ENCODE measurements at regions not wholly inside any gene's neighbourhood (a gene's known extent, or its start where the extent isn't known, plus 50 kb on each side); places are given as distances from the start of the nearest gene placed in this dataset.

DNA sequence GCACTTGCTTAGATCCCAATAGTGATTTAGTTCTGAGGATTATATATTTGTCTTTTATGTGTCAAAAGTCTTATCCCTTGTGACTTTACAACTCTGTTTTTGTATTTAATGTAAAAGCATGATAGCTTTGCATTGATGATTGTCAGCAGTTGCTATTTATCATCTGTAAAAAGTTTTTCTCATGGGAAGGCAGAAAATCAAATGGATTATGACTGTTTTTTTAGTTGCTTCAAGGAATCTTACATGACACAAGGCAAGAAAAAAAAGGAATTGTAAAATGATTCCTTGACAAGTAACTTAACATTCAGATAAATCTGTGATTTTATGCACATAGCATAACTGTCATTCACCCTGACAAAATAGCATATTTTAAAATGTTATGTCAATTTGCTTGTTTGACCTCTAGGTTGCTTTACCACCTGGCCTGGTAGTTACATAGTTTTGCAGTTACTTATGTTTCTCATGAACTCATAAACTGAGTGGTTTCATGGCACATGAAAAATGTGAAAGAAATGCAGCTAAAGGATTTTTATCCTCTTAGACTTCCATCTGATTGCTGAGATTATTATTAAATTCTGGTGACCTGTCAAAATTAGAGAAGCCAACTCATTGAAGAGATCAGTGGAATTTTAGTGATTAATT, 622.6 kb downstream of the ADGRL2 start:
- CTCF ChIA-PET, result no interaction called here
- Mint-ChIP-seq H3K27ac (no peak overlapping the region), H3K4me1 (peaks cover 5% of the 10 kb centered on the region), H3K36me3 (no peaks in the 10 kb centered on the region), H3K9me3 (no peaks in the 10 kb centered on the region), H3K4me3 (no peak overlapping the region), H3K27me3 (ENCODE audit: low read depth) (no peaks in the 10 kb centered on the region)
- no peak for TF ChIP-seq IRF1 (CRISPR knock-in tag; IDR thresholded peaks at IDR 0.05)
- DNase-seq (ENCODE audit: low spot score), result no peak
- POLR2A ChIA-PET, result no interaction called here
- no peak for ATAC-seq

DNA sequence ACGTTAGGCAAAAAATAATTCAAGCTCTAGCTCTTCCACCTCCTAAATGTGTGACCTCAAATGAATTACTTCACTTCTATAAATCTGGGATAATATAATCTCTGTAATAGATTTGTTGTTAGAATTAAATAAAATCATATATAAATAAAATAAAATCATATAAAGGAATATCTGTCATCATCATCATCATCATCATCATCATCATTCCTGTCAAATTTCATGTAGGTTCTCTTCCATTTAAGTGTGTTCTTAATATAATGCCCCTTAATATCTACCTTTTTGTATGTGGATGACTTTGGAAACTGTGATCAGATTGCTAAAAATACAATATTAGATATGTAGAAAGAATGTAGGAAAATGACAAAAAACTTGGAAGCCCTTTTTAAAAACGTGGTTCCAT, 621.0 kb downstream of the ADGRL2 start:
- DNase-seq (ENCODE audit: low spot score) (no peak), ATAC-seq (no peak)
- no peak for TF ChIP-seq SP1 (CRISPR knock-in tag; conservative IDR thresholded peaks at IDR 0.05)
- no peak for TF ChIP-seq ZNF317 (CRISPR knock-in tag; IDR thresholded peaks at IDR 0.05; ENCODE audit: borderline replicate concordance, low read depth)
- no peak for TF ChIP-seq NR2C2 (CRISPR knock-in tag; IDR thresholded peaks at IDR 0.05)
- TF ChIP-seq, protein P1, sequence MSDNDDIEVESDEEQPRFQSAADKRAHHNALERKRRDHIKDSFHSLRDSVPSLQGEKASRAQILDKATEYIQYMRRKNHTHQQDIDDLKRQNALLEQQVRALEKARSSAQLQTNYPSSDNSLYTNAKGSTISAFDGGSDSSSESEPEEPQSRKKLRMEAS (CRISPR knock-in tag; IDR thresholded peaks at IDR 0.05), result no peak
- no peak for TF ChIP-seq PRRX2 (CRISPR knock-in tag; IDR thresholded peaks at IDR 0.05)
- TF ChIP-seq ZNF425 (CRISPR knock-in tag; conservative IDR thresholded peaks at IDR 0.05), result no peak
- TF ChIP-seq, protein P2, sequence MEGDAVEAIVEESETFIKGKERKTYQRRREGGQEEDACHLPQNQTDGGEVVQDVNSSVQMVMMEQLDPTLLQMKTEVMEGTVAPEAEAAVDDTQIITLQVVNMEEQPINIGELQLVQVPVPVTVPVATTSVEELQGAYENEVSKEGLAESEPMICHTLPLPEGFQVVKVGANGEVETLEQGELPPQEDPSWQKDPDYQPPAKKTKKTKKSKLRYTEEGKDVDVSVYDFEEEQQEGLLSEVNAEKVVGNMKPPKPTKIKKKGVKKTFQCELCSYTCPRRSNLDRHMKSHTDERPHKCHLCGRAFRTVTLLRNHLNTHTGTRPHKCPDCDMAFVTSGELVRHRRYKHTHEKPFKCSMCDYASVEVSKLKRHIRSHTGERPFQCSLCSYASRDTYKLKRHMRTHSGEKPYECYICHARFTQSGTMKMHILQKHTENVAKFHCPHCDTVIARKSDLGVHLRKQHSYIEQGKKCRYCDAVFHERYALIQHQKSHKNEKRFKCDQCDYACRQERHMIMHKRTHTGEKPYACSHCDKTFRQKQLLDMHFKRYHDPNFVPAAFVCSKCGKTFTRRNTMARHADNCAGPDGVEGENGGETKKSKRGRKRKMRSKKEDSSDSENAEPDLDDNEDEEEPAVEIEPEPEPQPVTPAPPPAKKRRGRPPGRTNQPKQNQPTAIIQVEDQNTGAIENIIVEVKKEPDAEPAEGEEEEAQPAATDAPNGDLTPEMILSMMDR (IDR thresholded peaks at IDR 0.05), result no peak
- TF ChIP-seq ZBTB21 (CRISPR knock-in tag; IDR thresholded peaks at IDR 0.05; ENCODE audit: borderline replicate concordance), result no peak
- no peak for TF ChIP-seq OVOL2 (CRISPR knock-in tag; IDR thresholded peaks at IDR 0.05; ENCODE audit: borderline replicate concordance)
- no peak for TF ChIP-seq NFE2L1 (CRISPR knock-in tag; IDR thresholded peaks at IDR 0.05)
- TF ChIP-seq, protein P3, sequence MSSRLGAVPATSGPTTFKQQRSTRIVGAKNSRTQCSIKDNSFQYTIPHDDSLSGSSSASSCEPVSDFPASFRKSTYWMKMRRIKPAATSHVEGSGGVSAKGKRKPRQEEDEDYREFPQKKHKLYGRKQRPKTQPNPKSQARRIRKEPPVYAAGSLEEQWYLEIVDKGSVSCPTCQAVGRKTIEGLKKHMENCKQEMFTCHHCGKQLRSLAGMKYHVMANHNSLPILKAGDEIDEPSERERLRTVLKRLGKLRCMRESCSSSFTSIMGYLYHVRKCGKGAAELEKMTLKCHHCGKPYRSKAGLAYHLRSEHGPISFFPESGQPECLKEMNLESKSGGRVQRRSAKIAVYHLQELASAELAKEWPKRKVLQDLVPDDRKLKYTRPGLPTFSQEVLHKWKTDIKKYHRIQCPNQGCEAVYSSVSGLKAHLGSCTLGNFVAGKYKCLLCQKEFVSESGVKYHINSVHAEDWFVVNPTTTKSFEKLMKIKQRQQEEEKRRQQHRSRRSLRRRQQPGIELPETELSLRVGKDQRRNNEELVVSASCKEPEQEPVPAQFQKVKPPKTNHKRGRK (CRISPR knock-in tag; IDR thresholded peaks at IDR 0.05; ENCODE audit: borderline replicate concordance), result no peak
- no peak for TF ChIP-seq ZNF138 (CRISPR knock-in tag; conservative IDR thresholded peaks at IDR 0.05)
- TF ChIP-seq AFF4 (CRISPR knock-in tag; IDR thresholded peaks at IDR 0.05; ENCODE audit: borderline replicate concordance), result no peak
- TF ChIP-seq GABPB1 (CRISPR knock-in tag; IDR thresholded peaks at IDR 0.05), result no peak
- TF ChIP-seq ETV6 (CRISPR knock-in tag; IDR thresholded peaks at IDR 0.05), result no peak
- no peak for TF ChIP-seq CREM (CRISPR knock-in tag; IDR thresholded peaks at IDR 0.05)
- TF ChIP-seq PRDM15 (CRISPR knock-in tag; IDR thresholded peaks at IDR 0.05), result no peak
- no peak for TF ChIP-seq TP53 (CRISPR knock-in tag; IDR thresholded peaks at IDR 0.05)
- TF ChIP-seq ZNF671 (CRISPR knock-in tag; IDR thresholded peaks at IDR 0.05), result no peak
- ChIA-PET POLR2A (no interaction called here), CTCF (no interaction called here)
- H3K4me1 Mint-ChIP-seq, result peaks cover 5% of the 10 kb centered on the region
- H3K27me3 Mint-ChIP-seq (ENCODE audit: low read depth), result no peaks in the 10 kb centered on the region
- H3K4me3 Mint-ChIP-seq, result no peak overlapping the region
- no peaks in the 10 kb centered on the region for H3K9me3 Mint-ChIP-seq
- no peak overlapping the region for H3K27ac Mint-ChIP-seq
- H3K36me3 Mint-ChIP-seq, result no peaks in the 10 kb centered on the region
